ENCODE measurements at regions not wholly inside any gene's neighbourhood (a gene's known extent, or its start where the extent isn't known, plus 50 kb on each side); places are given as distances from the start of the nearest gene placed in this dataset.

DNA sequence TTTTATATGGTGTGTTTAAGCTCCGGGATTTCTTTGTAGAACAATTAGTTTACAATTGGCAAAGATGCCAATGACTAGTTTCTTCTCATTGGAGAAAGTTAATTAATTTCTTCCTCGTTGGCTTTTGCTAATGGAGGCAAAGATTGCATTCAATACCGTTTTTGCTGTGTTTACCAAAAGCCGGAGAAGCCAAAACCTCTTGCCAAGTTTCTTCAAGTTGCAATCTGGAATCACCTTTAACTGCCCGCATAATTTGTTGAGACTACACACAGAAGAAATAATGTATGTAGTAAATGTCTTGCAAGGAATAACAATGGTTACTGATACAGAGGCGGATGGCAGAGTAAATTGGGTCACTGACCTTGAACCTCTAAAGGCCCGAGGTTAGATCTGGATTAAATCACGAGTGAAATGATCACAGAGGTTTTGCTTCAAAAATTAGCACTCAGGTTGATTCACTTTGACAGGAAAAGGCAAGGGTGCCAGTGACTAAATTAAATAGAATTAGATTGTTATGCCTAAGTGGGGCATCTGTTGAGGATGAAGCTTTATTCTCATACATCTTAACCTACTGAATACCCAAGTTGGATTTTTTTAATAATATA lies 732.1 kb upstream of the NR2F2 start:
- Histone ChIP-seq H3K27me3 (no peaks in the 10 kb centered on the region), H3K4me3 (no peak overlapping the region), H3K36me3 (no peaks in the 10 kb centered on the region), H3K4me1 (no peaks in the 10 kb centered on the region), H3K27ac (no peak overlapping the region), H3K9me3 (no peaks in the 10 kb centered on the region)
- 49 to 54% methylated on average over 8 of the region's 8 CpGs for WGBS, 2 donors
- DNase-seq: no peak
- TF ChIP-seq POLR2A (IDR thresholded peaks at IDR 0.05): no peak
- TF ChIP-seq, protein P1, sequence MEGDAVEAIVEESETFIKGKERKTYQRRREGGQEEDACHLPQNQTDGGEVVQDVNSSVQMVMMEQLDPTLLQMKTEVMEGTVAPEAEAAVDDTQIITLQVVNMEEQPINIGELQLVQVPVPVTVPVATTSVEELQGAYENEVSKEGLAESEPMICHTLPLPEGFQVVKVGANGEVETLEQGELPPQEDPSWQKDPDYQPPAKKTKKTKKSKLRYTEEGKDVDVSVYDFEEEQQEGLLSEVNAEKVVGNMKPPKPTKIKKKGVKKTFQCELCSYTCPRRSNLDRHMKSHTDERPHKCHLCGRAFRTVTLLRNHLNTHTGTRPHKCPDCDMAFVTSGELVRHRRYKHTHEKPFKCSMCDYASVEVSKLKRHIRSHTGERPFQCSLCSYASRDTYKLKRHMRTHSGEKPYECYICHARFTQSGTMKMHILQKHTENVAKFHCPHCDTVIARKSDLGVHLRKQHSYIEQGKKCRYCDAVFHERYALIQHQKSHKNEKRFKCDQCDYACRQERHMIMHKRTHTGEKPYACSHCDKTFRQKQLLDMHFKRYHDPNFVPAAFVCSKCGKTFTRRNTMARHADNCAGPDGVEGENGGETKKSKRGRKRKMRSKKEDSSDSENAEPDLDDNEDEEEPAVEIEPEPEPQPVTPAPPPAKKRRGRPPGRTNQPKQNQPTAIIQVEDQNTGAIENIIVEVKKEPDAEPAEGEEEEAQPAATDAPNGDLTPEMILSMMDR (IDR thresholded peaks at IDR 0.05): no peak
- intact Hi-C loops (cut with DNase I): no loop called here

DNA sequence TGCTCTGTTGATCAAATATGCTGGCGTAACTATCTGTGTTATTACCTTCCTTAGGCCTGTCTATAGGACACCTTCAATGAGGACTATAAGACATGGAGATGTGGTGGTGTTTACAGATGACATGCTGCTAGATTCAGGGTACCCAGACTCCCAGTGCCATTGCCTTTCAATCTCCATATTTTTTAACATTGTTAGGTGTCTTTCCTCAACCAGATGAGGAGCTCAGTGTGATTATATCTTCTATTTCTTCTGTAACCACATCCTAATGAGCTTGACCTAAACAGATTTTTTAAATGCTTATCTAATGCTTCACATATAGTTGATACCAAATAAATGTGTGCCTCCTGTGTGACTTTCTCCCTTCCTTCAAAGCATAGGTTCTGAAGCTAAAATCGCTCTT lies 730.1 kb upstream of the NR2F2 start:
- 83 to 94% methylated on average over 2 of the region's 2 CpGs for WGBS, 2 donors
- intact Hi-C loops (cut with DNase I): no loop called here

DNA sequence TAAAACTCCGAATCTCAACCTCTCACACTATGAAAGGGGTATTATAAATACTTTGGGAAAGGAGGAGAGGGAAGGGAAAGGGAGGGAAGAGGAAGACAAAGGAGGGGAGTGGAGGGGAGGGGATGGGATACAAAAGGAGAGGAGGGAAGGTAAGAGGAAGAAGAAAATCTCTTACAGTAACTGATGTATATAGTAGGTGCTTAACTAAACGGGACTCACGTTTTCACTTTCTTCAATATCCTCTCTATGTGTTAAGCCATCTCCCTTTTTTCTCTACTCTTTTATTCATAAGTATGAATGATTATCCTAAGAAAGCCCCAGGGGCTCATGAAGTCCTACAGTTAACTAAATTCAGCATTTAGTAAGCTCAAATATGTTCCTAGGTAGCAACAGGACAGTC lies 729.6 kb upstream of the NR2F2 start:
- H3K27ac ChIP-seq: no peak overlapping the region
- intact Hi-C loops (cut with DNase I): no loop called here
- H3K4me1 ChIP-seq: peaks cover 0 to 17% (median 0%) of the 10 kb centered on the region in 3 donors
- DNase-seq: no peak
- H3K36me3 ChIP-seq: no peaks in the 10 kb centered on the region
- no peak overlapping the region for H3K4me3 ChIP-seq
- WGBS, 2 donors: 83 to 91% methylated on average over 3 of the region's 3 CpGs
- TF ChIP-seq, protein P1 (IDR thresholded peaks at IDR 0.05): no peak
- TF ChIP-seq POLR2A (IDR thresholded peaks at IDR 0.05): no peak
- H3K27me3 ChIP-seq: no peaks in the 10 kb centered on the region
- no peaks in the 10 kb centered on the region for H3K9me3 ChIP-seq

More for the DNA sequence above, 730.1 kb upstream of the NR2F2 start:
- Histone ChIP-seq H3K4me1 (peaks cover 0 to 16% (median 0%) of the 10 kb centered on the region in 3 donors), H3K27ac (no peak overlapping the region), H3K27me3 (no peaks in the 10 kb centered on the region), H3K36me3 (no peaks in the 10 kb centered on the region), H3K4me3 (no peak overlapping the region), H3K9me3 (no peaks in the 10 kb centered on the region)
- TF ChIP-seq, protein P1 (IDR thresholded peaks at IDR 0.05): no peak
- no peak for TF ChIP-seq POLR2A (IDR thresholded peaks at IDR 0.05)
- DNase-seq: no peak

DNA sequence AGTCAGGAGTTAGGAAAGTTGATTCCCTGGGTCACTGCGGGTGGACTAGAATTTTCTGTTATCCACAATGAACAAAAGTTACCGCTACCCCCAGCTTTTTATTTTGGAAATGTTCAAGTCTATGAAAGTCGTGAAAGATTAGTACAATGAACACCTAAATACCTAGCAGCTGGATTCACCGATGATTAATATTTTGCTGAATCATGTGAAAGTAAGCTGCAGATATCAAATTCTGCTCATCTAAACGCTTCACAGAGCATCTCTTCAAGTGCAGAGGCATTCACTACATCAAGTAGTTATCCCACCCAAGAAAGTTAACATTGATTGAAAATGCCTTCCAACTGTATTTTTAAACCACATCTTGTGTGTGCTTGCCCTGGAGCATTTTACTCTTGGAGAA lies 729.0 kb upstream of the NR2F2 start:
- intact Hi-C loops (cut with DNase I): no loop called here
- no peak overlapping the region for H3K27ac ChIP-seq
- peaks cover 0 to 17% (median 0%) of the 10 kb centered on the region in 3 donors for H3K4me1 ChIP-seq
- H3K4me3 ChIP-seq: no peak overlapping the region
- WGBS, 2 donors: 78 to 82% methylated on average over 5 of the region's 5 CpGs
- H3K27me3 ChIP-seq: no peaks in the 10 kb centered on the region
- no peak for TF ChIP-seq POLR2A (IDR thresholded peaks at IDR 0.05)
- TF ChIP-seq, protein P1 (IDR thresholded peaks at IDR 0.05): no peak
- DNase-seq: no peak
- no peaks in the 10 kb centered on the region for H3K9me3 ChIP-seq
- no peaks in the 10 kb centered on the region for H3K36me3 ChIP-seq

DNA sequence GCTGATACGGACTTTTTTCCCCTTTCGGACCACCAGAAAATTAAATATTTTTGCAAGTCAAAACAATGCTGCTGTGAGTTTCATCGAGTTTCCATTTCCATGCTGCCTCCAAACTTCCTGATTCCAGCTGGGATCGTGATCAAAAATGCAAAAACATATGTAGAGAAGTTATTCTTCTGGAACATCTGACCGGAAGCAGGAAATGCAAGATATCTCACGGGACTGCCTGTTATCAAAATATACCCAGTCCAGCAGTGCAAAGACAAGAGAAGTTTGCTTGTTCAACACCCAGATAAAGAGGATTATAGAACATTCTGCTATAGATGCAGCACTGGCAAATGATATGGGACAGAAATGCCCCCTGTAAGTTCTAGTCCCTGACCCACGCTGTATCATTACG lies 726.7 kb upstream of the NR2F2 start:
- no peaks in the 10 kb centered on the region for H3K27me3 ChIP-seq
- no peak for TF ChIP-seq POLR2A (IDR thresholded peaks at IDR 0.05)
- TF ChIP-seq, protein P1 (IDR thresholded peaks at IDR 0.05): no peak
- intact Hi-C loops (cut with DNase I): no loop called here
- H3K27ac ChIP-seq: peak overlapping the region in 2 of 4 donors; percentile 3 to 46
- no peaks in the 10 kb centered on the region for H3K36me3 ChIP-seq
- H3K4me1 ChIP-seq: peaks cover 0 to 17% (median 0%) of the 10 kb centered on the region in 3 donors
- no peaks in the 10 kb centered on the region for H3K9me3 ChIP-seq
- DNase-seq: no peak
- 53 to 69% methylated on average over 8 of the region's 8 CpGs for WGBS, 2 donors
- no peak overlapping the region for H3K4me3 ChIP-seq
